GM23338 (cell line): ENCODE measurements at regions not wholly inside any gene's neighbourhood (a gene's known extent, or its start where the extent isn't known, plus 50 kb on each side); places are given as distances from the start of the nearest gene placed in this dataset.

Experiments
- ATAC-seq: fragments of 200-7000 bp; cut with Tn5 transposase; 3 replicates; pipeline ENCODE4 v1.9.1; 2020
- DNase-seq: peaks from one replicate; pipeline ENCODE4 v3.0.0-alpha.2; 2015; ENCODE audit warnings: low spot score
- H2AFZ ChIP-seq: fragments of 200-600 bp; sonication (generic); 2 replicates; pipeline ENCODE4 v1.8.0; 2016; ENCODE audit warnings: antibody characterized with exemption, mild to moderate bottlenecking, moderate library complexity
- H3F3A ChIP-seq: fragments of 200-600 bp; sonication (generic); replicated peaks from 2 replicates; pipeline ENCODE4 v1.8.0; 2017; ENCODE audit warnings: antibody characterized with exemption, mixed run types, low read depth
- H3K27ac ChIP-seq: fragments of 200-600 bp; sonication (generic); 2 replicates; pipeline ENCODE4 v1.6.1; 2016; ENCODE audit warnings: low read depth
- H3K27me3 ChIP-seq: fragments of 200-600 bp; sonication (generic); 2 replicates; pipeline ENCODE4 v1.8.0; 2016; ENCODE audit warnings: mild to moderate bottlenecking, mixed run types, moderate library complexity; ENCODE audit not compliant: insufficient read depth
- H3K36me3 ChIP-seq: fragments of 200-600 bp; sonication (generic); 2 replicates; pipeline ENCODE4 v1.8.0; 2016; ENCODE audit warnings: mild to moderate bottlenecking; ENCODE audit not compliant: insufficient read depth
- H3K4me1 ChIP-seq: fragments of 200-600 bp; sonication (generic); 2 replicates; pipeline ENCODE4 v1.8.0; 2016; ENCODE audit warnings: mild to moderate bottlenecking, moderate library complexity; ENCODE audit not compliant: insufficient read depth
- H3K4me2 ChIP-seq: fragments of 200-600 bp; sonication (generic); 2 replicates; pipeline ENCODE4 v1.7.1; 2017; ENCODE audit warnings: mixed run types
- H3K4me3 ChIP-seq: fragments of 200-600 bp; sonication (generic); 2 replicates; pipeline ENCODE4 v1.6.1; 2016; ENCODE audit warnings: mixed run types
- H3K79me2 ChIP-seq: fragments of 200-600 bp; sonication (generic); replicated peaks from 2 replicates; pipeline ENCODE4 v1.8.0; 2017; ENCODE audit warnings: mild to moderate bottlenecking; ENCODE audit not compliant: insufficient read depth
- H3K9me2 ChIP-seq: fragments of 200-600 bp; sonication (generic); 2 replicates; pipeline ENCODE4 v1.8.0; 2017; ENCODE audit not compliant: insufficient read depth
- H4K20me1 ChIP-seq: fragments of 200-600 bp; sonication (generic); replicated peaks from 2 replicates; pipeline ENCODE4 v1.8.0; 2017; ENCODE audit warnings: mild to moderate bottlenecking; ENCODE audit not compliant: insufficient read depth
- H3K27ac Mint-ChIP-seq: 2 replicates; pipeline ENCODE4 v1.8.0; 2020; ENCODE audit warnings: inconsistent platforms, mild to moderate bottlenecking, moderate library complexity, mixed read lengths
- H3K27me3 Mint-ChIP-seq: 3 replicates; pipeline ENCODE4 v1.8.0; 2022; ENCODE audit warnings: low read depth, mild to moderate bottlenecking, moderate library complexity, mixed read lengths, inconsistent platforms; ENCODE audit not compliant: insufficient read depth, poor library complexity
- H3K36me3 Mint-ChIP-seq: 3 replicates; pipeline ENCODE4 v1.8.0; 2021; ENCODE audit warnings: low read depth, mild to moderate bottlenecking, inconsistent platforms, moderate library complexity, mixed read lengths
- H3K4me1 Mint-ChIP-seq: 3 replicates; pipeline ENCODE4 v1.8.0; 2020; ENCODE audit warnings: mild to moderate bottlenecking, inconsistent platforms, mixed read lengths
- H3K4me3 Mint-ChIP-seq: 3 replicates; pipeline ENCODE4 v1.8.0; 2021; ENCODE audit warnings: moderate library complexity, mild to moderate bottlenecking, inconsistent platforms, mixed read lengths
- H3K9me3 Mint-ChIP-seq: 3 replicates; pipeline ENCODE4 v1.8.0; 2020; ENCODE audit warnings: moderate library complexity, mild to moderate bottlenecking, inconsistent platforms, mixed read lengths
- CREB1 ChIP-seq: fragments of 250-450 bp; sonication (Bioruptor Pico); IDR thresholded peaks from 2 replicates; pipeline ENCODE4 v1.5.0; 2020; ENCODE audit warnings: low read depth, mild to moderate bottlenecking, moderate library complexity
- POLR2AphosphoS5 ChIP-seq: IDR thresholded peaks from 2 replicates; pipeline ENCODE4 v1.6.1; 2016; ENCODE audit warnings: antibody characterized with exemption, low read depth
- STAT1 ChIP-seq: IDR thresholded peaks from one replicate; pipeline ENCODE4 v1.6.1; 2016; ENCODE audit warnings: antibody characterized with exemption; ENCODE audit not compliant: unreplicated experiment
- ZNF114 ChIP-seq: fragments of 250-450 bp; sonication (Bioruptor Pico); IDR thresholded peaks from 2 replicates; pipeline ENCODE4 v1.5.0; 2020; ENCODE audit warnings: mild to moderate bottlenecking, moderate library complexity
- ZNF462 ChIP-seq: fragments of 250-450 bp; sonication (Bioruptor Pico); IDR thresholded peaks from 2 replicates; pipeline ENCODE4 v1.5.0; 2020; ENCODE audit warnings: mild to moderate bottlenecking, moderate library complexity
- TF ChIP-seq, protein P1 (sequence below): IDR thresholded peaks from one replicate; pipeline ENCODE4 v1.6.1; 2018; ENCODE audit warnings: antibody characterized with exemption; ENCODE audit not compliant: unreplicated experiment

GRCh38 chr14:97747316-97747715 lies 950.1 kb downstream of the VRK1 start:
- H4K20me1 ChIP-seq = no peaks in the 10 kb centered on the region
- no peaks in the 10 kb centered on the region for H3K36me3 ChIP-seq
- peak overlapping the region; percentile 80; the same call in 1 of the 2 replicates for H3K27ac Mint-ChIP-seq
- H3K4me1 Mint-ChIP-seq = peaks cover 26% of the 10 kb centered on the region
- peak overlapping the region; percentile 32; the same call in 1 of the 3 replicates for H3K4me3 Mint-ChIP-seq
- H3K4me3 ChIP-seq = no peak overlapping the region
- H3K4me1 ChIP-seq = peaks cover 17% of the 10 kb centered on the region
- H3K36me3 Mint-ChIP-seq = peaks cover 3% of the 10 kb centered on the region; the same call in 1 of the 3 replicates
- no peaks in the 10 kb centered on the region for H3K9me3 Mint-ChIP-seq
- H3K27ac ChIP-seq = no peak overlapping the region
- H3K4me2 ChIP-seq = peak overlapping the region; percentile 30; the same call in 1 of the 2 replicates
- H3K27me3 ChIP-seq = no peaks in the 10 kb centered on the region
- no peak overlapping the region for H2AFZ ChIP-seq
- DNase-seq (peak; percentile 46), ATAC-seq (peak; percentile 60)
- TF ChIP-seq POLR2AphosphoS5 (no peak), CREB1 (no peak), ZNF114 (CRISPR knock-in tag) (no peak), STAT1 (no peak), ZNF462 (CRISPR knock-in tag) (peak; percentile 57; the same call in 1 of the 2 replicates)
- TF ChIP-seq, protein P1, sequence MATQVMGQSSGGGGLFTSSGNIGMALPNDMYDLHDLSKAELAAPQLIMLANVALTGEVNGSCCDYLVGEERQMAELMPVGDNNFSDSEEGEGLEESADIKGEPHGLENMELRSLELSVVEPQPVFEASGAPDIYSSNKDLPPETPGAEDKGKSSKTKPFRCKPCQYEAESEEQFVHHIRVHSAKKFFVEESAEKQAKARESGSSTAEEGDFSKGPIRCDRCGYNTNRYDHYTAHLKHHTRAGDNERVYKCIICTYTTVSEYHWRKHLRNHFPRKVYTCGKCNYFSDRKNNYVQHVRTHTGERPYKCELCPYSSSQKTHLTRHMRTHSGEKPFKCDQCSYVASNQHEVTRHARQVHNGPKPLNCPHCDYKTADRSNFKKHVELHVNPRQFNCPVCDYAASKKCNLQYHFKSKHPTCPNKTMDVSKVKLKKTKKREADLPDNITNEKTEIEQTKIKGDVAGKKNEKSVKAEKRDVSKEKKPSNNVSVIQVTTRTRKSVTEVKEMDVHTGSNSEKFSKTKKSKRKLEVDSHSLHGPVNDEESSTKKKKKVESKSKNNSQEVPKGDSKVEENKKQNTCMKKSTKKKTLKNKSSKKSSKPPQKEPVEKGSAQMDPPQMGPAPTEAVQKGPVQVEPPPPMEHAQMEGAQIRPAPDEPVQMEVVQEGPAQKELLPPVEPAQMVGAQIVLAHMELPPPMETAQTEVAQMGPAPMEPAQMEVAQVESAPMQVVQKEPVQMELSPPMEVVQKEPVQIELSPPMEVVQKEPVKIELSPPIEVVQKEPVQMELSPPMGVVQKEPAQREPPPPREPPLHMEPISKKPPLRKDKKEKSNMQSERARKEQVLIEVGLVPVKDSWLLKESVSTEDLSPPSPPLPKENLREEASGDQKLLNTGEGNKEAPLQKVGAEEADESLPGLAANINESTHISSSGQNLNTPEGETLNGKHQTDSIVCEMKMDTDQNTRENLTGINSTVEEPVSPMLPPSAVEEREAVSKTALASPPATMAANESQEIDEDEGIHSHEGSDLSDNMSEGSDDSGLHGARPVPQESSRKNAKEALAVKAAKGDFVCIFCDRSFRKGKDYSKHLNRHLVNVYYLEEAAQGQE = no peak
- H3F3A ChIP-seq = no peaks in the 10 kb centered on the region
- H3K9me2 ChIP-seq = peaks cover 14% of the 10 kb centered on the region
- no peaks in the 10 kb centered on the region for H3K79me2 ChIP-seq
- no peaks in the 10 kb centered on the region for H3K27me3 Mint-ChIP-seq
